Neural cell (in vitro differentiated cells): ENCODE measurements at regions not wholly inside any gene's neighbourhood (a gene's known extent, or its start where the extent isn't known, plus 50 kb on each side); places are given as distances from the start of the nearest gene placed in this dataset.

Source experiments
- EP300 ChIP-seq: fragments of 450-650 bp; conservative IDR thresholded peaks from 2 replicates; pipeline ENCODE4 v1.6.1; 2014; ENCODE audit warnings: antibody characterized with exemption, mild to moderate bottlenecking, moderate library complexity; ENCODE audit not compliant: poor library complexity, severe bottlenecking
- EZH2 ChIP-seq: fragments of 200-600, 300-800 bp; shearing (Covaris generic), sonication (generic); IDR thresholded peaks from 2 replicates; pipeline ENCODE4 v1.6.1; 2014; ENCODE audit warnings: antibody characterized with exemption, low read length, borderline replicate concordance, mild to moderate bottlenecking; ENCODE audit not compliant: insufficient read depth, poor library complexity, severe bottlenecking
- POLR2AphosphoS5 ChIP-seq: IDR thresholded peaks from 2 replicates; pipeline ENCODE4 v1.6.1; 2012
- SMC3 ChIP-seq: fragments of 450-650 bp; conservative IDR thresholded peaks from 2 replicates; pipeline ENCODE4 v1.6.1; 2014; ENCODE audit warnings: antibody characterized with exemption, mild to moderate bottlenecking, moderate library complexity; ENCODE audit not compliant: poor library complexity
- TF ChIP-seq, protein P1 (sequence below): fragments of 450-650 bp; IDR thresholded peaks from 2 replicates; pipeline ENCODE4 v1.5.1; 2014; ENCODE audit warnings: antibody characterized with exemption, mild to moderate bottlenecking, moderate library complexity; ENCODE audit not compliant: poor library complexity, severe bottlenecking

DNA sequence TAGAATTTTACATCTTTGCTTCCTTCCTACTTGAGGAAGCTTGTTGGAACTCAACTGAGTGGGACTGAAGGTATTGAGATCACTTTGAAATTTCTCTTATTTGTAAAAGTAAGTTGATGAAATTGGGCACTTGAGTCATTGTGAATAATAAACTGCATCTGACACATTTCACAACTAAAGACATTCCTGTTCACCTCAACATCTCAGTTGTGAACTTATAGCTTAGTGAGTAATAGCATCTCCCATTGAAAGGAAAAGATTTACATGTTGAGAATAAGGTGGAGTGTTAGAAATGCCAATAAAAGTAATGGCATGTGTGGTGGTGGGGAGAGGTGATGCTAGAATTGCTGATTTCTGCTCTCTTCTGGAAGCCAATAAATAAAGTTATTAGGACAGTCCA, 145.0 kb downstream of the SLC24A2 start:
- TF ChIP-seq, protein P1, sequence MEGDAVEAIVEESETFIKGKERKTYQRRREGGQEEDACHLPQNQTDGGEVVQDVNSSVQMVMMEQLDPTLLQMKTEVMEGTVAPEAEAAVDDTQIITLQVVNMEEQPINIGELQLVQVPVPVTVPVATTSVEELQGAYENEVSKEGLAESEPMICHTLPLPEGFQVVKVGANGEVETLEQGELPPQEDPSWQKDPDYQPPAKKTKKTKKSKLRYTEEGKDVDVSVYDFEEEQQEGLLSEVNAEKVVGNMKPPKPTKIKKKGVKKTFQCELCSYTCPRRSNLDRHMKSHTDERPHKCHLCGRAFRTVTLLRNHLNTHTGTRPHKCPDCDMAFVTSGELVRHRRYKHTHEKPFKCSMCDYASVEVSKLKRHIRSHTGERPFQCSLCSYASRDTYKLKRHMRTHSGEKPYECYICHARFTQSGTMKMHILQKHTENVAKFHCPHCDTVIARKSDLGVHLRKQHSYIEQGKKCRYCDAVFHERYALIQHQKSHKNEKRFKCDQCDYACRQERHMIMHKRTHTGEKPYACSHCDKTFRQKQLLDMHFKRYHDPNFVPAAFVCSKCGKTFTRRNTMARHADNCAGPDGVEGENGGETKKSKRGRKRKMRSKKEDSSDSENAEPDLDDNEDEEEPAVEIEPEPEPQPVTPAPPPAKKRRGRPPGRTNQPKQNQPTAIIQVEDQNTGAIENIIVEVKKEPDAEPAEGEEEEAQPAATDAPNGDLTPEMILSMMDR = no peak
- TF ChIP-seq EP300 (no peak), EZH2 (no peak), POLR2AphosphoS5 (no peak), SMC3 (no peak)
